Activated T-cell treated with anti-CD3 and anti-CD28 coated beads for 24 hours (primary cell): ENCODE measurements at regions not wholly inside any gene's neighbourhood (a gene's known extent, or its start where the extent isn't known, plus 50 kb on each side); places are given as distances from the start of the nearest gene placed in this dataset.

Experiments
- DNase-seq: peaks from one replicate; pipeline ENCODE4 v3.0.0-alpha.2; 2020; ENCODE audit warnings: low read depth

- no peak for DNase-seq
Measured at GRCh38 chr1:200252531-200252930, 157.3 kb downstream of the ZNF281 start.

DNA sequence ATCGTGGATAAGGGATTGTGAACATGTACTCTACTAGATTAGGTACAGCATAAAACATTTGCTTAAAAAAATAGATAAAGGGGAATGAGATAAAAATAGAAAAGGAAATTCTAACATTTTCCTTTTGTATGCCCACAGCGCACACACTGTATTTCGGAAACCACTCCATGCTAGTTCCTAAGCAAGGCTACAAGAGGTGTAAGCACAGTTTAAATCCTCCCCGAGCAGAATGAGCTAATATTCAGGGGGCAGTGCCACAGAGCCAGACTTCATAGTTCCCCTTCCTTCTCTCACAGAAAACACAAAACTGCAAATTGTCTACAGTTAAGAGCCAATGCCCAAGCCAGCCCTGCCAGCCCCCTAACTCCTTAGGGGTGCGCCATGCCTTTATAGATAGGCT is 159.4 kb downstream of the ZNF281 start:
- no peak for DNase-seq

GRCh38 chr1:200248541-200248940 is 161.3 kb downstream of the ZNF281 start:
- DNase-seq = no peak

GRCh38 chr1:200247518-200247917 is 162.3 kb downstream of the ZNF281 start:
- no peak for DNase-seq

DNA sequence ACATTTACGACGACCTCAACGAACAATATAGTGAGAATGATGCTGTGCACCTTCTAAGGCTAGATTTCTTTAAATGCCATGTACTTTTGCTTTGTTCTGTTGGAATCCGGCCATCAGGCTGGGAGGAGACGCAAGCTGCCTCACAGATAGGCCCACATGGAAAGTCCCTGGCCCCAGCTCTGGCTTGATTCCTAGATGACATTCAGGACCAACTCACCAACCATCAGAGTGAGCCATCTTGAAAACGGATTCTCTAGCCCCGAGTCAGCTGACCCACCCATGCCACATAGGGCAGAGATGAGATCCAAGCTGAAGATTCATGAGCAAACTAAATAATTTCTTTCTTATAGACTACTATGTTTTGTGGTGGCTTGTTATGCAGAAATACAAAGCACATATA is 164.4 kb downstream of the ZNF281 start:
- no peak for DNase-seq

DNA sequence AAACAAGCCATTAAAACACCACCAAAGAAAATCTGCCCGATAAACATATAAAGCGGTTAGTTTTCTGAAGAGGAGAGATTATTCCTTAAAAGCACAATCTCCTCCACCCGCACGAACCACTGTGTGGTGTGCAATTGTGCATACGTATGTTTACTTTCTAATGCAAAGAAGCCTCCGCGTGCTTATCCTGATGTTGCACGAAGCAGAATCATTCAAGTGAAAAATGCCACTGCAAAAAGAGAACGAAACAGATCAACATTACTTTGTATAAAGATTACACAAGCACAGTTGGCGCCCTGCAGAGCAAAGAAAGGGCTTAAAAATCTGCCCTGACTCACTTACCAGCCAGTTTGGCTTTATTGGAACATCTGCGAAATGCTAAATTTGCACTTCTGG is 166.8 kb downstream of the ZNF281 start:
- DNase-seq = no peak

DNA sequence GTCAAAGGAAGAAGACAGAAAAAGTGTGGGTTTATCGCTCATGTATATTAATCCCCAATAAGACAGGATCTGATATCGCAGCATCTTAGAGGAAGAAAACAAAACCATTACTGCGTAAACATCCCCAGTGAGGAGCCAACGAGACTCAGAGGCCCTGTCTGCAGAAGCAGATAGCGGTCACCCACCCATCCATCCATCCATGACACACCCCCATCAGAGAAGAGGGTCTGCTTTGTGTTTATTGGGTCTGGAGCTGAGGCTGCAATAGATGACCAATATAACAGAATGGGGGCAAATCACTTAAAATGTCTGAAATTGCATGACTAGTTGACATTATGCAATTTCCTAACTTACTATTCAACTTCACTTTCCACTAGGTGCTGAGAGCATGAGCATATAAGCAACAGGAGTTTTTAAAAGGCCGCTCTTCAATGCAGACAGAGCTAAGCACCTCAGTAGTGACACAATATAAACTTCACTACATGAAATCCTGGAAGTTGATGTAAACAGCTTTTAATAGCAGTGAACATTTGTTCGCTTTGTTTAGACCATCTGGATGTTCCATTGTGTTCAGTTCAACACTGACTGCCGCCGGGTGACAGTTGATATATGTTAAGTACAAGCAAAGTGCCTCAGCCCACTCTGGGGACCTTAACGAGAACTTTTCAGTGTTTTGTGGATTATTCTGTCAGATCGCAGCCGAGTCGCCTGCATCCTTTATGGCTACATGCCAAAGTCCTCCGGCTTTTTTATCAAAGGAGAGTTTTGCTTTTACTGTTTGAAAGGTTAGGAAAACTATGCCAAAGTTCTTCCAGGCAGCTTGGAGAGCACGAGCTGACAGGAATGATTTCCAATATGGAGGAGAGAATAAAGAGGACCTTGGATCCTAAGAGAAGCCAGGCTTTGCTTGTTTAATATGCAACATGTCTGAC is 167.5 kb downstream of the ZNF281 start:
- no peak for DNase-seq

DNA sequence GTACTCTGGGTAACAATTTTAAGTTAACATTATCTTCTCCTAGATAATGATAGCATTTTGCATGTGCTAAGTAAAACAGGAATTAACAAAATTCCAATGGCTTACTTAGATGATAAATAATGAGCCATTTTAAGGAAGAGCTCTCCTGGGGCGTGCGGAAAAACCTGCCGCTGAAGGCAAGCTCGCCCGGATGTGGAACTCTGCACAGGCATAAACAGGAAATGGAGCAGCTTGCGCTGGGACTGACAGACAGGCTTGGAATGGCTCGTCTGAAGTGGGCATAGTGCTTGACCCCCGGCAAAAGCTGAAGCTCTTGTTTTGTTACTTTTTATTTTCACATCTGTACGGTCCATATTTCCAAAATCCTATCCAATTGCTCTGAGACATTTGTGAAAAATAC is 169.2 kb downstream of the ZNF281 start:
- no peak for DNase-seq

- DNase-seq = no peak
Measured at GRCh38 chr1:200238311-200238710, 171.5 kb downstream of the ZNF281 start.

DNA sequence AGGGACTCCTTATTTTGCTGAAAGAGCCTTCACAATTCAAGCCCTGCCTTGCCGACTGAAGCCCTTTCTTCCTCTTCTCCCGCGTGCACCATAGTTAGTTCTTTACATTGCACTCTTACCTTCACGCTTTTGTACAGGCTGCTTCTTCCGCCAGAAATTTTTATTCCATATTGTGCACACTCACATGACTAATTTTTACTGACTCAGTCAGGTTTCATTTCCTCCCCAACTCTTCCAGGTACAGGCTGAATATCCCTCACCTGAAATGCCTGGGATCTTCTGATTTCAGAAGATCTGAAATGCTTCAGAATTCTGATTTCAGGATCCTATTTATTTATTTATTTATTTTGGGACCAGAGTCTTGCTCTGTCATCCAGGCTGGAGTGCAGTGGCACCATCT is 172.8 kb downstream of the ZNF281 start:
- DNase-seq = no peak

DNA sequence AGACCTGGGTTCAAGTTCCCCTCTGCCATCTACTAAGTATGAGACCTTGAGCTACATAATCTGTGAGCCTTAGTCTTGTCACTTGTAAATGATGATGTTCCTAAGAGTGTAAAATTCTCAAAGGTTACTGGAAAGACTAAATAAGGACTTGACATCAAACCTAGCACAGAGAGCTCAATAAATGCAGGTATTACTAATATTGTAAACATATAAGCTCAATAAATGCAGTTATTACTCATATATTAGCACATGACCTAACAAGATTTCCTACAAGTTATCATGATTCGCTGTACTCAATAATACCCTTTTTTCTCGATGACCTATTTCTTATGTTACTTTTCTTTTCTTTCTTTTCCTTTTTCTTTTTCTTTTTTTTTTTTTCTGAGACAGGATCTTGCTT is 174.9 kb downstream of the ZNF281 start:
- DNase-seq = no peak

GRCh38 chr1:200233393-200233792 is 176.4 kb downstream of the ZNF281 start:
- DNase-seq = no peak

DNA sequence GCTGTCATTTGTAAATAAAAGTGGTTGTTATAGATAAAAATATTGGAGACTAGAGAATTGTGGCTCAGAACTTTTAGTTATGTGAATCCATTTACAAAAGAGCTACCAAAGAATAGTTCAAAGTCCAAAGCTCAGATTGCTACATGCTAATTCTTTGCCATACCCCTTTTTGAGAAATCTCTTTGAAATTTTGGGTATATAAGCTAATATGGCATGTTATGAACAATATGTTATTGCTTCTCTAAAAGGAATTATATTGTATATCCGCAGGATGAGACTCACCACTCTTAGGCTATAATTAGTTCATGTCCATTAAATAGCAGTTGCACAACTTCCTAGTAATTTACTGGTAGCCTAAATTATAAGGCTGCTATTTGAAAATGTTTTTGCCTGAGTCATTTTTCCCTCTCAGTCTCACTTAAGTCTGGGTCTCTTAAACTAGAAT is 178.0 kb downstream of the ZNF281 start:
- DNase-seq = no peak

DNA sequence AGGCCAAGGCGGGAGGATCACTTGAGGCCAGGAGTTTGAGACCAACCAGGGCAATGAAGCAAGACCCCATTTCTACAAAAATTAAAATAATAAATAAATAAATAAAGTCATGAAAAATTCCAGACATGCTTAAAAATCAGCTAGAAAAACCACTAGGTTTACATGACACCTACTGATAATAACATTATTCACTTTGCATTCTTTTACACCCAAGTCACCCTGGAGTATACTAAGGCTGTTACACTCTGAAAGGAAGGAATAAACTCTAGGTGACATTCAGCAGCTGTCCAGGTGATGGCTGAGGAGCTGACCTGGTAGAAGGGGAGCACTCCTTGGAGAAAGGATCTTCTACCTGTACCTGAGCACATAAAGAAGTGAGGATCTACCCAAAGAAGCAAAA is 179.2 kb downstream of the ZNF281 start:
- DNase-seq = no peak

- no peak for DNase-seq
Measured at GRCh38 chr1:200228486-200228885, 181.3 kb downstream of the ZNF281 start.

DNA sequence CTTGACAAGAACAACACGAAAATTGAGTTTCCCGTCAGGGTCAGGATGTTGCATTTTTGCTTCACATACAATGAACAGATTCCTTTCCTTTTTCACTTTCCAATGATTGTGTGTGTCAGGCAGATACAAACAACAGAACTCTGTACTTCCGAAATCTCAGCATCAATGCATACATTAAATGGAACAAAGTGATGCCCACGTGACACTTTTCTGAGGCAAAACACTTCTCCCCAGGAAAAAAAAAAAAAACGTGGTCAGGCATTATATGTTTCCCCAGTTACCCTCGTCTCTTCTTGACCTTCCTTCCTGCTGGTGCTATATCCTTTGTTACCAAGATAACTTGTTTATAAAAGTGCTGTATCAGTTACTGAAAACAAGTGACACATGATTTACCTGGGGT is 181.8 kb downstream of the ZNF281 start:
- DNase-seq = no peak
